HCT116 (cell line): ENCODE measurements at regions not wholly inside any gene's neighbourhood (a gene's known extent, or its start where the extent isn't known, plus 50 kb on each side); places are given as distances from the start of the nearest gene placed in this dataset.

Experiments
- CEBPB ChIP-seq: IDR thresholded peaks from 2 replicates; pipeline ENCODE4 v1.6.1; 2012; ENCODE audit warnings: low read depth
- EZH2 ChIP-seq: fragments of 200-600 bp; sonication (generic); IDR thresholded peaks from 2 replicates; pipeline ENCODE4 v1.6.1; 2017; ENCODE audit warnings: antibody characterized with exemption, mixed run types
- JUND ChIP-seq: IDR thresholded peaks from 2 replicates; pipeline ENCODE4 v1.6.1; 2012
- POLR2AphosphoS5 ChIP-seq: IDR thresholded peaks from 2 replicates; pipeline ENCODE4 v1.6.1; 2011; ENCODE audit warnings: mild to moderate bottlenecking, low read depth, low read length, moderate library complexity
- RAD21 ChIP-seq: IDR thresholded peaks from 2 replicates; pipeline ENCODE4 v1.6.1; 2012; ENCODE audit warnings: low read depth, mild to moderate bottlenecking
- TCF7L2 ChIP-seq: IDR thresholded peaks from 2 replicates; pipeline ENCODE4 v1.7.0; 2011; ENCODE audit warnings: borderline replicate concordance, inconsistent platforms; ENCODE audit not compliant: insufficient read depth, insufficient read length; ENCODE audit errors: extremely low read depth
- YY1 ChIP-seq: IDR thresholded peaks from 2 replicates; pipeline ENCODE4 v1.6.1; 2011; ENCODE audit warnings: low read length, low read depth, moderate library complexity, mild to moderate bottlenecking; ENCODE audit not compliant: insufficient replicate concordance; ENCODE audit errors: extremely low read depth
- ZFX ChIP-seq: fragments of 450-650 bp; IDR thresholded peaks from 2 replicates; pipeline ENCODE4 v1.6.1; 2017
- TF ChIP-seq, protein P1 (sequence below), 3 experiments: fragments of 200-600 bp in 1 of 3; sonication (generic) in 1 of 3; IDR thresholded peaks in 2 of 3; conservative IDR thresholded peaks in 1 of 3; 2 replicates each; pipeline ENCODE4 v1.5.1; 2012 to 2017; ENCODE audit warnings: low read depth in 2 of 3, low read length in 2 of 3, antibody characterized with exemption in 1 of 3, borderline replicate concordance in 1 of 3, control low read depth in 1 of 3, mild to moderate bottlenecking in 1 of 3, mixed read lengths in 1 of 3, mixed run types in 1 of 3, moderate library complexity in 1 of 3; ENCODE audit not compliant: insufficient read depth in 1 of 3
- TF ChIP-seq, protein P2 (sequence below): IDR thresholded peaks from 2 replicates; pipeline ENCODE4 v1.6.1; 2012

- TF ChIP-seq, protein P1, sequence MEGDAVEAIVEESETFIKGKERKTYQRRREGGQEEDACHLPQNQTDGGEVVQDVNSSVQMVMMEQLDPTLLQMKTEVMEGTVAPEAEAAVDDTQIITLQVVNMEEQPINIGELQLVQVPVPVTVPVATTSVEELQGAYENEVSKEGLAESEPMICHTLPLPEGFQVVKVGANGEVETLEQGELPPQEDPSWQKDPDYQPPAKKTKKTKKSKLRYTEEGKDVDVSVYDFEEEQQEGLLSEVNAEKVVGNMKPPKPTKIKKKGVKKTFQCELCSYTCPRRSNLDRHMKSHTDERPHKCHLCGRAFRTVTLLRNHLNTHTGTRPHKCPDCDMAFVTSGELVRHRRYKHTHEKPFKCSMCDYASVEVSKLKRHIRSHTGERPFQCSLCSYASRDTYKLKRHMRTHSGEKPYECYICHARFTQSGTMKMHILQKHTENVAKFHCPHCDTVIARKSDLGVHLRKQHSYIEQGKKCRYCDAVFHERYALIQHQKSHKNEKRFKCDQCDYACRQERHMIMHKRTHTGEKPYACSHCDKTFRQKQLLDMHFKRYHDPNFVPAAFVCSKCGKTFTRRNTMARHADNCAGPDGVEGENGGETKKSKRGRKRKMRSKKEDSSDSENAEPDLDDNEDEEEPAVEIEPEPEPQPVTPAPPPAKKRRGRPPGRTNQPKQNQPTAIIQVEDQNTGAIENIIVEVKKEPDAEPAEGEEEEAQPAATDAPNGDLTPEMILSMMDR (IDR thresholded peaks at IDR 0.05 in 2 of 3, conservative IDR thresholded peaks at IDR 0.05 in 1 of 3; ENCODE audit: borderline replicate concordance in 1 of 3, insufficient read depth in 1 of 3, low read depth in 2 of 3, low read length in 2 of 3), result no peak
- TF ChIP-seq RAD21, result no peak
- no peak for TF ChIP-seq CEBPB
- TF ChIP-seq, protein P2, sequence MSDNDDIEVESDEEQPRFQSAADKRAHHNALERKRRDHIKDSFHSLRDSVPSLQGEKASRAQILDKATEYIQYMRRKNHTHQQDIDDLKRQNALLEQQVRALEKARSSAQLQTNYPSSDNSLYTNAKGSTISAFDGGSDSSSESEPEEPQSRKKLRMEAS, result no peak
- no peak for TF ChIP-seq TCF7L2
- TF ChIP-seq POLR2AphosphoS5, result no peak
- TF ChIP-seq JUND, result no peak
- TF ChIP-seq ZFX, result no peak
- no peak for TF ChIP-seq YY1
- no peak for TF ChIP-seq EZH2
These were observed 124.4 kb downstream of the HGF start for GRCh38 chr7:81645435-81645834.
